ENCODE measurements at regions not wholly inside any gene's neighbourhood (a gene's known extent, or its start where the extent isn't known, plus 50 kb on each side); places are given as distances from the start of the nearest gene placed in this dataset.

DNA sequence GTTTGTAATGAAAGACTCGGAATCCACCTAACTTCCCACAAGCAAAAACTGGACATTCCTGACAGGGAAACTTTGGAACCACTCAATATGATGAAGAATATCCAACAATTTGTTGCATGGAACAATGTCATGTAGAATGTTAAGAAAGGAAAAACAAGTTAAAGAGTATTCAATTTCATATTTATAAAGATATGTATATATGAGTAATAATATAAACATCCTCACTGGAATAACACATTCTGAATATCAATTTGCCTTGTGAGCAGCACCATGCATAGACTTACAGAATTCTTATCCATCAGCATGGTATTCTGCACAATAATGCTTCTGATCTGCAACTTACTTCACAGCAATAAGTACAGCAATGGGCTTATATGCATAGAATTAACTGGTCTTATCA lies 650.3 kb downstream of the SEMA5A start:
- TF ChIP-seq, protein P1, sequence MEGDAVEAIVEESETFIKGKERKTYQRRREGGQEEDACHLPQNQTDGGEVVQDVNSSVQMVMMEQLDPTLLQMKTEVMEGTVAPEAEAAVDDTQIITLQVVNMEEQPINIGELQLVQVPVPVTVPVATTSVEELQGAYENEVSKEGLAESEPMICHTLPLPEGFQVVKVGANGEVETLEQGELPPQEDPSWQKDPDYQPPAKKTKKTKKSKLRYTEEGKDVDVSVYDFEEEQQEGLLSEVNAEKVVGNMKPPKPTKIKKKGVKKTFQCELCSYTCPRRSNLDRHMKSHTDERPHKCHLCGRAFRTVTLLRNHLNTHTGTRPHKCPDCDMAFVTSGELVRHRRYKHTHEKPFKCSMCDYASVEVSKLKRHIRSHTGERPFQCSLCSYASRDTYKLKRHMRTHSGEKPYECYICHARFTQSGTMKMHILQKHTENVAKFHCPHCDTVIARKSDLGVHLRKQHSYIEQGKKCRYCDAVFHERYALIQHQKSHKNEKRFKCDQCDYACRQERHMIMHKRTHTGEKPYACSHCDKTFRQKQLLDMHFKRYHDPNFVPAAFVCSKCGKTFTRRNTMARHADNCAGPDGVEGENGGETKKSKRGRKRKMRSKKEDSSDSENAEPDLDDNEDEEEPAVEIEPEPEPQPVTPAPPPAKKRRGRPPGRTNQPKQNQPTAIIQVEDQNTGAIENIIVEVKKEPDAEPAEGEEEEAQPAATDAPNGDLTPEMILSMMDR (IDR thresholded peaks at IDR 0.05; ENCODE audit: insufficient read depth in 1 of 2, low read depth in 1 of 2, low read length in 1 of 2, severe bottlenecking in 1 of 2, unreplicated experiment in 1 of 2), result no peak
- no TSS peak for BruUV-seq (replicated peaks)
- H3K4me3 ChIP-seq (ENCODE audit: low read depth, low read length), result no peak overlapping the region
- Mint-ChIP-seq H3K27ac (ENCODE audit: unreplicated experiment) (no peak overlapping the region), H3K4me3 (ENCODE audit: unreplicated experiment) (no peak overlapping the region), H3K36me3 (ENCODE audit: insufficient read depth, unreplicated experiment) (no peaks in the 10 kb centered on the region), H3K27me3 (ENCODE audit: insufficient read depth, unreplicated experiment) (peaks cover 12% of the 10 kb centered on the region), H3K4me1 (ENCODE audit: low read depth, unreplicated experiment) (no peaks in the 10 kb centered on the region), H3K9me3 (ENCODE audit: unreplicated experiment) (no peaks in the 10 kb centered on the region)
- CTCF ChIA-PET, result no interaction called here
- no peaks in the 10 kb centered on the region for H3K27me3 ChIP-seq (replicated peaks; ENCODE audit: control insufficient read depth, insufficient read depth, low read length)
- H3K36me3 ChIP-seq (ENCODE audit: control insufficient read depth, insufficient read depth, low read length), result no peaks in the 10 kb centered on the region
- intact Hi-C loops (cut with micrococcal nuclease; ENCODE audit: unreplicated experiment), result no loop called here
- no peaks in the 10 kb centered on the region; the same call in 1 of the 2 replicates for H3K9me3 ChIP-seq
- POLR2A ChIA-PET, result no interaction called here
- no peaks in the 10 kb centered on the region for H3K4me1 ChIP-seq
- DNase-seq, result no peak

DNA sequence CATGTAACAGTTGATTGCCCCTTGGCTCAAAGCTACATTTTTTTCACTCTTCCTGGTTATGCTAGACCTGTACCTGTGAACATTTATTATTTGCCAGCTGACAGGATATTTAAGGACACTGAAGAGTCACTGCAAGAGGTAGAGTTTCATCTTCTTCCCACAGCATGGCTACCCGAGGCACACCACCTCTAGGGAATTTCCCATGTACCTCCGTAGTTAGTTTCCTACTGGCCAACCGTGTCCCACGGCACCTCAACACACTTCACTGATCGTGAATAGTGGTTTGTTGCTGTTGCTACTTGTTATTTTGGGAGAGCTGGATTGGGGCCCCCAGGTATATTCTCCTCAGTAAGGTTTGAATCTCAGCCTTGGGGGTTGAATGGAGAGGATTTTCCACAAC lies 648.6 kb downstream of the SEMA5A start:
- no TSS peak for BruUV-seq (replicated peaks)

DNA sequence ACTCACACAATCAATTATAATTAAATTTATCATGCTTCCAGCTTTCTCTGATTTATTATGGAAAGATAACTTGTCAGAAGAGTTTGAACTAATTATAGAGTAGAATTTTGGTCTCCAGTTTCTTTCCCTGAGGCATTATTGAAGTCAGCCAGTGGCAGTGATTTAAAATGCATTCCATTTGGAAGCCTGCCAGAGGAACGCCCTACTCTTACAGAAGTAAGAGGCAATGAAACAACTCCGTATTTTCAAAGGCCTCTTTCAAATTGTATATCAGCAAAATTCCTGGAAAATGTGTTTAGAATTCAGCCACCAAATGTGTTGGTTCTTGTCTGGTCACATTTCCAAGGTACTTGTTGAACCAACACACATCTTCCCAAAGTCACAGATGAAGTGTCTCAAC lies 640.9 kb downstream of the SEMA5A start:
- H3K4me3 ChIP-seq (ENCODE audit: low read depth, low read length), result no peak overlapping the region
- no peaks in the 10 kb centered on the region for H3K36me3 ChIP-seq (ENCODE audit: control insufficient read depth, insufficient read depth, low read length)
- no peak for DNase-seq
- BruUV-seq (replicated peaks), result no TSS peak
- H3K4me3 Mint-ChIP-seq (ENCODE audit: unreplicated experiment), result no peak overlapping the region
- CTCF ChIA-PET, result no interaction called here
- TF ChIP-seq, protein P1 (IDR thresholded peaks at IDR 0.05; ENCODE audit: insufficient read depth in 1 of 2, low read depth in 1 of 2, low read length in 1 of 2, severe bottlenecking in 1 of 2, unreplicated experiment in 1 of 2), result no peak
- no peaks in the 10 kb centered on the region for H3K27me3 ChIP-seq (replicated peaks; ENCODE audit: control insufficient read depth, insufficient read depth, low read length)
- no peaks in the 10 kb centered on the region for H3K4me1 Mint-ChIP-seq (ENCODE audit: low read depth, unreplicated experiment)
- H3K4me1 ChIP-seq, result no peaks in the 10 kb centered on the region
- H3K27ac Mint-ChIP-seq (ENCODE audit: unreplicated experiment), result no peak overlapping the region
- peaks cover 6% of the 10 kb centered on the region for H3K27me3 Mint-ChIP-seq (ENCODE audit: insufficient read depth, unreplicated experiment)
- no peaks in the 10 kb centered on the region for H3K9me3 ChIP-seq
- intact Hi-C loops (cut with micrococcal nuclease; ENCODE audit: unreplicated experiment), result no loop called here
- POLR2A ChIA-PET, result no interaction called here
- no peaks in the 10 kb centered on the region for H3K9me3 Mint-ChIP-seq (ENCODE audit: unreplicated experiment)
- no peaks in the 10 kb centered on the region for H3K36me3 Mint-ChIP-seq (ENCODE audit: insufficient read depth, unreplicated experiment)

More for the DNA sequence above, 648.6 kb downstream of the SEMA5A start:
- H3K27ac Mint-ChIP-seq (ENCODE audit: unreplicated experiment), result no peak overlapping the region
- peaks cover 7% of the 10 kb centered on the region for H3K27me3 Mint-ChIP-seq (ENCODE audit: insufficient read depth, unreplicated experiment)
- intact Hi-C loops (cut with micrococcal nuclease; ENCODE audit: unreplicated experiment), result no loop called here
- no peak for DNase-seq
- ChIA-PET CTCF (no interaction called here), POLR2A (no interaction called here)
- H3K4me3 Mint-ChIP-seq (ENCODE audit: unreplicated experiment), result no peak overlapping the region
- H3K36me3 ChIP-seq (ENCODE audit: control insufficient read depth, insufficient read depth, low read length), result no peaks in the 10 kb centered on the region
- H3K27me3 ChIP-seq (replicated peaks; ENCODE audit: control insufficient read depth, insufficient read depth, low read length), result no peaks in the 10 kb centered on the region
- no peaks in the 10 kb centered on the region for H3K9me3 Mint-ChIP-seq (ENCODE audit: unreplicated experiment)
- no peaks in the 10 kb centered on the region for H3K4me1 ChIP-seq
- no peak overlapping the region for H3K4me3 ChIP-seq (ENCODE audit: low read depth, low read length)
- no peaks in the 10 kb centered on the region for H3K36me3 Mint-ChIP-seq (ENCODE audit: insufficient read depth, unreplicated experiment)
- H3K4me1 Mint-ChIP-seq (ENCODE audit: low read depth, unreplicated experiment), result no peaks in the 10 kb centered on the region
- TF ChIP-seq, protein P1 (IDR thresholded peaks at IDR 0.05; ENCODE audit: insufficient read depth in 1 of 2, low read depth in 1 of 2, low read length in 1 of 2, severe bottlenecking in 1 of 2, unreplicated experiment in 1 of 2), result no peak
- no peaks in the 10 kb centered on the region; the same call in 1 of the 2 replicates for H3K9me3 ChIP-seq

Measured in Caco-2 (cell line).